ENCODE measurements at regions not wholly inside any gene's neighbourhood (a gene's known extent, or its start where the extent isn't known, plus 50 kb on each side); places are given as distances from the start of the nearest gene placed in this dataset.

GRCh38 chr13:38210928-38211596, 138.6 kb upstream of the UFM1 start:
- H2BK15ac ChIP-seq (ENCODE audit: low read depth, poor library complexity, severe bottlenecking): no peak overlapping the region
- H2BK120ac ChIP-seq (ENCODE audit: low read depth, low read length): no peak overlapping the region
- H2BK5ac ChIP-seq (ENCODE audit: low read depth, low read length, poor library complexity, severe bottlenecking): no peak overlapping the region
- H3K4me3 ChIP-seq (ENCODE audit: insufficient read depth in 1 of 2, low read depth in 1 of 2, low read length in 2 of 2): no peak overlapping the region
- no peak overlapping the region for H4K8ac ChIP-seq (ENCODE audit: low read length)
- H3K36me3 ChIP-seq (ENCODE audit: control insufficient read depth in 1 of 2, insufficient read depth in 2 of 2, low read depth in 1 of 2, low read length in 2 of 2): no peaks in the 10 kb centered on the region
- H3K4me2 ChIP-seq (ENCODE audit: low read length, poor library complexity, severe bottlenecking): no peak overlapping the region
- no peak for DNase-seq
- H3K27me3 ChIP-seq (ENCODE audit: control insufficient read depth in 1 of 2, insufficient read depth in 1 of 2, low read length in 2 of 2): no peaks in the 10 kb centered on the region
- H3K9ac ChIP-seq (ENCODE audit: low read length): no peak overlapping the region
- H3K4ac ChIP-seq (ENCODE audit: low read depth in 1 of 2, low read length in 2 of 2): no peak overlapping the region
- H3K4me1 ChIP-seq (ENCODE audit: control insufficient read depth, insufficient read depth, low read depth, low read length): no peaks in the 10 kb centered on the region
- no peak overlapping the region for H4K91ac ChIP-seq (ENCODE audit: low read length)
- H2BK12ac ChIP-seq (ENCODE audit: low read length in 2 of 2): no peak overlapping the region
- H3K14ac ChIP-seq (ENCODE audit: low read length in 2 of 2): no peak overlapping the region
- H3K79me1 ChIP-seq (replicated peaks; ENCODE audit: low read length, poor library complexity, severe bottlenecking): no peaks in the 10 kb centered on the region
- no peak overlapping the region for H2AK5ac ChIP-seq (ENCODE audit: low read length, severe bottlenecking)
- H3K9me3 ChIP-seq (ENCODE audit: control insufficient read depth, low read length): peaks cover 3% of the 10 kb centered on the region
- 77% methylated on average over 3 of the region's 3 CpGs for WGBS
- no peak overlapping the region for H3K18ac ChIP-seq (ENCODE audit: low read depth in 1 of 2, low read length in 2 of 2)
- H2AFZ ChIP-seq (ENCODE audit: low read depth, low read length): no peak overlapping the region
- H3K23ac ChIP-seq (ENCODE audit: low read length in 2 of 2): no peak overlapping the region
- no peak overlapping the region for H3K27ac ChIP-seq (ENCODE audit: low read length, poor library complexity, severe bottlenecking)

GRCh38 chr13:38204556-38204955, 145.1 kb upstream of the UFM1 start:
- Histone ChIP-seq H4K8ac (ENCODE audit: low read length) (no peak overlapping the region), H3K4me3 (ENCODE audit: insufficient read depth in 1 of 2, low read depth in 1 of 2, low read length in 2 of 2) (no peak overlapping the region), H3K36me3 (ENCODE audit: control insufficient read depth in 1 of 2, insufficient read depth in 2 of 2, low read depth in 1 of 2, low read length in 2 of 2) (no peaks in the 10 kb centered on the region), H3K4me2 (ENCODE audit: low read length, poor library complexity, severe bottlenecking) (no peak overlapping the region), H2BK5ac (ENCODE audit: low read depth, low read length, poor library complexity, severe bottlenecking) (no peak overlapping the region), H3K79me1 (replicated peaks; ENCODE audit: low read length, poor library complexity, severe bottlenecking) (no peaks in the 10 kb centered on the region), H3K14ac (ENCODE audit: low read length in 2 of 2) (no peak overlapping the region), H2BK15ac (ENCODE audit: low read depth, poor library complexity, severe bottlenecking) (no peak overlapping the region), H3K9ac (ENCODE audit: low read length) (no peak overlapping the region), H2AK5ac (ENCODE audit: low read length, severe bottlenecking) (no peak overlapping the region), H3K23ac (ENCODE audit: low read length in 2 of 2) (no peak overlapping the region), H3K4me1 (ENCODE audit: control insufficient read depth, insufficient read depth, low read depth, low read length) (no peaks in the 10 kb centered on the region), H3K4ac (ENCODE audit: low read depth in 1 of 2, low read length in 2 of 2) (no peak overlapping the region), H3K27ac (ENCODE audit: low read length, poor library complexity, severe bottlenecking) (no peak overlapping the region), H2BK12ac (ENCODE audit: low read length in 2 of 2) (no peak overlapping the region), H3K18ac (ENCODE audit: low read depth in 1 of 2, low read length in 2 of 2) (no peak overlapping the region), H2AFZ (ENCODE audit: low read depth, low read length) (no peak overlapping the region), H2BK120ac (ENCODE audit: low read depth, low read length) (no peak overlapping the region), H4K91ac (ENCODE audit: low read length) (no peak overlapping the region), H3K9me3 (ENCODE audit: control insufficient read depth, low read length) (no peaks in the 10 kb centered on the region), H3K27me3 (ENCODE audit: control insufficient read depth in 1 of 2, insufficient read depth in 1 of 2, low read length in 2 of 2) (no peaks in the 10 kb centered on the region)
- DNase-seq: no peak

- Histone ChIP-seq H4K91ac (ENCODE audit: low read length) (no peak overlapping the region), H3K4ac (ENCODE audit: low read depth in 1 of 2, low read length in 2 of 2) (no peak overlapping the region), H3K18ac (ENCODE audit: low read depth in 1 of 2, low read length in 2 of 2) (no peak overlapping the region), H2BK15ac (ENCODE audit: low read depth, poor library complexity, severe bottlenecking) (no peak overlapping the region), H3K14ac (ENCODE audit: low read length in 2 of 2) (no peak overlapping the region), H3K9ac (ENCODE audit: low read length) (no peak overlapping the region), H2AFZ (ENCODE audit: low read depth, low read length) (no peak overlapping the region), H2BK5ac (ENCODE audit: low read depth, low read length, poor library complexity, severe bottlenecking) (no peak overlapping the region), H2BK12ac (ENCODE audit: low read length in 2 of 2) (no peak overlapping the region), H3K4me1 (ENCODE audit: control insufficient read depth, insufficient read depth, low read depth, low read length) (no peaks in the 10 kb centered on the region), H3K4me2 (ENCODE audit: low read length, poor library complexity, severe bottlenecking) (no peak overlapping the region), H3K9me3 (ENCODE audit: control insufficient read depth, low read length) (no peaks in the 10 kb centered on the region), H2BK120ac (ENCODE audit: low read depth, low read length) (no peak overlapping the region), H3K27me3 (ENCODE audit: control insufficient read depth in 1 of 2, insufficient read depth in 1 of 2, low read length in 2 of 2) (no peaks in the 10 kb centered on the region), H3K36me3 (ENCODE audit: control insufficient read depth in 1 of 2, insufficient read depth in 2 of 2, low read depth in 1 of 2, low read length in 2 of 2) (no peaks in the 10 kb centered on the region), H3K4me3 (ENCODE audit: insufficient read depth in 1 of 2, low read depth in 1 of 2, low read length in 2 of 2) (no peak overlapping the region), H3K79me1 (replicated peaks; ENCODE audit: low read length, poor library complexity, severe bottlenecking) (no peaks in the 10 kb centered on the region), H3K23ac (ENCODE audit: low read length in 2 of 2) (no peak overlapping the region), H2AK5ac (ENCODE audit: low read length, severe bottlenecking) (no peak overlapping the region), H4K8ac (ENCODE audit: low read length) (no peak overlapping the region), H3K27ac (ENCODE audit: low read length, poor library complexity, severe bottlenecking) (no peak overlapping the region)
- WGBS: 80% methylated on average over 1 of the region's 4 CpGs
- DNase-seq: peak; percentile 6
Observed at GRCh38 chr13:38202740-38203139, 146.9 kb upstream of the UFM1 start.

- H3K79me1 ChIP-seq (replicated peaks; ENCODE audit: low read length, poor library complexity, severe bottlenecking): no peaks in the 10 kb centered on the region
- no peaks in the 10 kb centered on the region for H3K9me3 ChIP-seq (ENCODE audit: control insufficient read depth, low read length)
- no peak overlapping the region for H3K4me2 ChIP-seq (ENCODE audit: low read length, poor library complexity, severe bottlenecking)
- 94% methylated on average over 3 of the region's 3 CpGs for WGBS
- H4K8ac ChIP-seq (ENCODE audit: low read length): no peak overlapping the region
- no peaks in the 10 kb centered on the region for H3K27me3 ChIP-seq (ENCODE audit: control insufficient read depth in 1 of 2, insufficient read depth in 1 of 2, low read length in 2 of 2)
- H3K4me3 ChIP-seq (ENCODE audit: insufficient read depth in 1 of 2, low read depth in 1 of 2, low read length in 2 of 2): no peak overlapping the region
- H2BK5ac ChIP-seq (ENCODE audit: low read depth, low read length, poor library complexity, severe bottlenecking): no peak overlapping the region
- no peak overlapping the region for H3K9ac ChIP-seq (ENCODE audit: low read length)
- DNase-seq: no peak
- H4K91ac ChIP-seq (ENCODE audit: low read length): no peak overlapping the region
- no peak overlapping the region for H3K27ac ChIP-seq (ENCODE audit: low read length, poor library complexity, severe bottlenecking)
- no peak overlapping the region for H3K18ac ChIP-seq (ENCODE audit: low read depth in 1 of 2, low read length in 2 of 2)
- H2BK15ac ChIP-seq (ENCODE audit: low read depth, poor library complexity, severe bottlenecking): no peak overlapping the region
- H2AK5ac ChIP-seq (ENCODE audit: low read length, severe bottlenecking): no peak overlapping the region
- no peak overlapping the region for H2BK12ac ChIP-seq (ENCODE audit: low read length in 2 of 2)
- no peaks in the 10 kb centered on the region for H3K4me1 ChIP-seq (ENCODE audit: control insufficient read depth, insufficient read depth, low read depth, low read length)
- H3K23ac ChIP-seq (ENCODE audit: low read length in 2 of 2): no peak overlapping the region
- H3K14ac ChIP-seq (ENCODE audit: low read length in 2 of 2): no peak overlapping the region
- H3K36me3 ChIP-seq (ENCODE audit: control insufficient read depth in 1 of 2, insufficient read depth in 2 of 2, low read depth in 1 of 2, low read length in 2 of 2): no peaks in the 10 kb centered on the region
- H2AFZ ChIP-seq (ENCODE audit: low read depth, low read length): no peak overlapping the region
- no peak overlapping the region for H3K4ac ChIP-seq (ENCODE audit: low read depth in 1 of 2, low read length in 2 of 2)
- no peak overlapping the region for H2BK120ac ChIP-seq (ENCODE audit: low read depth, low read length)
Observed at GRCh38 chr13:38191016-38191415, 158.6 kb upstream of the UFM1 start.

All from mesenchymal stem cell (in vitro differentiated cells and primary cell).